Neural cell (in vitro differentiated cells): ENCODE measurements at regions not wholly inside any gene's neighbourhood (a gene's known extent, or its start where the extent isn't known, plus 50 kb on each side); places are given as distances from the start of the nearest gene placed in this dataset.

Source experiments
- H2AFZ ChIP-seq: fragments of 200-600, 300-800 bp; sonication (generic), shearing (Covaris generic); 2 replicates; pipeline ENCODE4 v1.6.0; 2014; ENCODE audit warnings: low read depth, mild to moderate bottlenecking, antibody characterized with exemption, low read length, moderate library complexity
- H3F3A ChIP-seq: fragments of 200-600 bp; shearing (Covaris generic); 2 replicates; pipeline ENCODE4 v1.6.1; 2016; ENCODE audit warnings: mild to moderate bottlenecking, moderate library complexity, mixed read lengths, antibody characterized with exemption, low read length; ENCODE audit not compliant: insufficient read depth, poor library complexity, severe bottlenecking
- H3K27ac ChIP-seq: fragments of 200-600, 300-800 bp; sonication (generic), shearing (Covaris generic); 2 replicates; pipeline ENCODE4 v1.5.1; 2014; ENCODE audit warnings: mild to moderate bottlenecking, low read length, moderate library complexity
- H3K27me3 ChIP-seq: fragments of 300-800, 200-600 bp; sonication (generic), shearing (Covaris generic); 2 replicates; pipeline ENCODE4 v1.6.0; 2014; ENCODE audit warnings: mild to moderate bottlenecking, low read depth, low read length, moderate library complexity; ENCODE audit not compliant: insufficient read depth
- H3K36me3 ChIP-seq: fragments of 300-800, 200-600 bp; sonication (generic), shearing (Covaris generic); 2 replicates; pipeline ENCODE4 v1.5.1; 2014; ENCODE audit warnings: mild to moderate bottlenecking, antibody characterized with exemption, low read length, moderate library complexity; ENCODE audit not compliant: insufficient read depth
- H3K4me2 ChIP-seq: fragments of 300-800, 200-600 bp; sonication (generic), shearing (Covaris generic); 2 replicates; pipeline ENCODE4 v1.6.0; 2014; ENCODE audit warnings: mild to moderate bottlenecking, low read length
- H3K4me3 ChIP-seq: fragments of 300-800, 200-600 bp; sonication (generic), shearing (Covaris generic); 2 replicates; pipeline ENCODE4 v1.5.1; 2014; ENCODE audit warnings: mild to moderate bottlenecking, low read length, moderate library complexity
- H3K79me2 ChIP-seq: fragments of 200-600 bp; shearing (Covaris generic); replicated peaks from 2 replicates; pipeline ENCODE4 v1.6.0; 2014; ENCODE audit warnings: mild to moderate bottlenecking, low read length, moderate library complexity; ENCODE audit not compliant: insufficient read depth
- H3K9ac ChIP-seq: fragments of 300-800, 200-600 bp; sonication (generic), shearing (Covaris generic); 2 replicates; pipeline ENCODE4 v1.6.1; 2016; ENCODE audit warnings: mild to moderate bottlenecking, low read length, mixed read lengths
- H3K9me2 ChIP-seq: fragments of 200-600 bp; shearing (Covaris generic); 2 replicates; pipeline ENCODE4 v1.6.1; 2016; ENCODE audit warnings: mild to moderate bottlenecking, low read length, mixed read lengths; ENCODE audit not compliant: insufficient read depth
- H3K9me3 ChIP-seq: fragments of 200-600, 300-800 bp; sonication (generic), shearing (Covaris generic); 2 replicates; pipeline ENCODE4 v1.6.1; 2016; ENCODE audit warnings: mild to moderate bottlenecking, mixed run types, low read length, moderate library complexity, mixed read lengths
- H4K20me1 ChIP-seq: fragments of 200-600 bp; shearing (Covaris generic); 2 replicates; pipeline ENCODE4 v1.6.1; 2016; ENCODE audit warnings: mild to moderate bottlenecking, mixed run types; ENCODE audit not compliant: insufficient read depth
- CTCF ChIP-seq: fragments of 450-650 bp; IDR thresholded peaks from 2 replicates; pipeline ENCODE4 v1.5.1; 2014; ENCODE audit warnings: antibody characterized with exemption, mild to moderate bottlenecking, moderate library complexity; ENCODE audit not compliant: poor library complexity, severe bottlenecking
- EP300 ChIP-seq: fragments of 450-650 bp; conservative IDR thresholded peaks from 2 replicates; pipeline ENCODE4 v1.6.1; 2014; ENCODE audit warnings: antibody characterized with exemption, mild to moderate bottlenecking, moderate library complexity; ENCODE audit not compliant: poor library complexity, severe bottlenecking
- EZH2 ChIP-seq: fragments of 200-600, 300-800 bp; shearing (Covaris generic), sonication (generic); IDR thresholded peaks from 2 replicates; pipeline ENCODE4 v1.6.1; 2014; ENCODE audit warnings: antibody characterized with exemption, low read length, borderline replicate concordance, mild to moderate bottlenecking; ENCODE audit not compliant: insufficient read depth, poor library complexity, severe bottlenecking
- MXI1 ChIP-seq: fragments of 450-650 bp; conservative IDR thresholded peaks from 2 replicates; pipeline ENCODE4 v1.6.1; 2014; ENCODE audit warnings: antibody characterized with exemption, mild to moderate bottlenecking; ENCODE audit not compliant: poor library complexity, severe bottlenecking
- POLR2AphosphoS5 ChIP-seq: IDR thresholded peaks from 2 replicates; pipeline ENCODE4 v1.6.1; 2012
- RAD21 ChIP-seq: fragments of 450-650 bp; conservative IDR thresholded peaks from 2 replicates; pipeline ENCODE4 v1.6.1; 2014; ENCODE audit warnings: antibody characterized with exemption, mild to moderate bottlenecking, moderate library complexity
- SMC3 ChIP-seq: fragments of 450-650 bp; conservative IDR thresholded peaks from 2 replicates; pipeline ENCODE4 v1.6.1; 2014; ENCODE audit warnings: antibody characterized with exemption, mild to moderate bottlenecking, moderate library complexity; ENCODE audit not compliant: poor library complexity
- TAF1 ChIP-seq: IDR thresholded peaks from 2 replicates; pipeline ENCODE4 v1.6.1; 2012; ENCODE audit warnings: low read depth
- TF ChIP-seq, protein P1 (sequence below): IDR thresholded peaks from 2 replicates; pipeline ENCODE4 v1.6.1; 2012; ENCODE audit warnings: borderline replicate concordance

DNA sequence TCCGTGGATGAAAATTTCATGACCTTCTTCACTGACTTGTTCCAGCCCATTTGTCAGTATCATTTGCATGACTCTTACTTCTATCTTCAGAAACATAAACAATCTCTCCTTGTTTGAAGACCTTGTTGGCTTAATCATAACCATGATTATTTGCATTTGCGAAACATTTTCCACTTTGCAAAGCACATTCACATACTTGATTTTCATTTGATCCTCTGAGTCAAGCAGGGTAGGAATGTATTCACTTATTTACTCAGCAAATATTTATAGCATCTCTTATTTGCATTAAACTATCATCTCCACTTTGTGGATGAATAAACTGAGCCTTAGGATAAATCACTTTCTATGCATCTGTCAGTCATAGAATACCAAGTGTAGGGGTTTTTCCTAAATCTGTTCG is 343.0 kb upstream of the SGCD start:
- Histone ChIP-seq H3K36me3 (no peaks in the 10 kb centered on the region), H3K27ac (no peak overlapping the region), H3K27me3 (no peaks in the 10 kb centered on the region), H3F3A (no peaks in the 10 kb centered on the region), H3K9ac (no peak overlapping the region), H3K4me3 (no peak overlapping the region), H3K9me3 (no peaks in the 10 kb centered on the region), H3K79me2 (no peaks in the 10 kb centered on the region), H4K20me1 (no peaks in the 10 kb centered on the region), H2AFZ (no peak overlapping the region), H3K9me2 (no peaks in the 10 kb centered on the region), H3K4me2 (no peak overlapping the region)
- no peak for TF ChIP-seq MXI1
- no peak for TF ChIP-seq EZH2
- TF ChIP-seq TAF1 = no peak
- TF ChIP-seq POLR2AphosphoS5 = no peak
- no peak for TF ChIP-seq CTCF
- no peak for TF ChIP-seq SMC3
- TF ChIP-seq, protein P1, sequence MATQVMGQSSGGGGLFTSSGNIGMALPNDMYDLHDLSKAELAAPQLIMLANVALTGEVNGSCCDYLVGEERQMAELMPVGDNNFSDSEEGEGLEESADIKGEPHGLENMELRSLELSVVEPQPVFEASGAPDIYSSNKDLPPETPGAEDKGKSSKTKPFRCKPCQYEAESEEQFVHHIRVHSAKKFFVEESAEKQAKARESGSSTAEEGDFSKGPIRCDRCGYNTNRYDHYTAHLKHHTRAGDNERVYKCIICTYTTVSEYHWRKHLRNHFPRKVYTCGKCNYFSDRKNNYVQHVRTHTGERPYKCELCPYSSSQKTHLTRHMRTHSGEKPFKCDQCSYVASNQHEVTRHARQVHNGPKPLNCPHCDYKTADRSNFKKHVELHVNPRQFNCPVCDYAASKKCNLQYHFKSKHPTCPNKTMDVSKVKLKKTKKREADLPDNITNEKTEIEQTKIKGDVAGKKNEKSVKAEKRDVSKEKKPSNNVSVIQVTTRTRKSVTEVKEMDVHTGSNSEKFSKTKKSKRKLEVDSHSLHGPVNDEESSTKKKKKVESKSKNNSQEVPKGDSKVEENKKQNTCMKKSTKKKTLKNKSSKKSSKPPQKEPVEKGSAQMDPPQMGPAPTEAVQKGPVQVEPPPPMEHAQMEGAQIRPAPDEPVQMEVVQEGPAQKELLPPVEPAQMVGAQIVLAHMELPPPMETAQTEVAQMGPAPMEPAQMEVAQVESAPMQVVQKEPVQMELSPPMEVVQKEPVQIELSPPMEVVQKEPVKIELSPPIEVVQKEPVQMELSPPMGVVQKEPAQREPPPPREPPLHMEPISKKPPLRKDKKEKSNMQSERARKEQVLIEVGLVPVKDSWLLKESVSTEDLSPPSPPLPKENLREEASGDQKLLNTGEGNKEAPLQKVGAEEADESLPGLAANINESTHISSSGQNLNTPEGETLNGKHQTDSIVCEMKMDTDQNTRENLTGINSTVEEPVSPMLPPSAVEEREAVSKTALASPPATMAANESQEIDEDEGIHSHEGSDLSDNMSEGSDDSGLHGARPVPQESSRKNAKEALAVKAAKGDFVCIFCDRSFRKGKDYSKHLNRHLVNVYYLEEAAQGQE = no peak
- TF ChIP-seq RAD21 = no peak
- TF ChIP-seq EP300 = no peak

DNA sequence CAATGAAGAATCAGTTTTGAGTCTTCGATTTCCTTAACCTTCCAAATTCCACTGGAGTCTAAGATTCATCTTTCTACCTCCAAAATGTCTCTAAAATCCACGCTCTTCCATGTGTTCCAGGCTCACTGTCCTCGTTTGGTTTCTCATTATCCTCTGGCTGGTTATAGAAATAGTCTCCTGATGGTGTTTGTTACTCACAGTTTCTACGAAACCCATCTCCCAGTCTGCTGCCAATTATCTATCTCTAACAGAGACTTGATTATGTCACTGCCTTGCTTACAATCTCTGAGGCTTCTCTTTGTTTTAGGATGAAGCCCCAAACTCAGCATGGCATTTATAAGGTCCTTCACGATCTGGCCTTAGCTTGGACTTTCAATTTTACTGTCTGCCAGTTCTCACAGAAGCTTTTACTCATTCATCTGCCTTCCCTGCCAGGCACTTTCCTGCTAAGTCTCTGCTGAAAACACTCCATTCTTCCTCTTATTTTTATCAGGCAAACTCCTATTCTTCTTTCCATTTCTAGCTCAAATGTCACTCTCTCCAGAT is 339.6 kb upstream of the SGCD start:
- no peak overlapping the region for H3K4me2 ChIP-seq

GRCh38 chr5:155989879-155990278 is 337.1 kb upstream of the SGCD start:
- Histone ChIP-seq H3F3A (no peaks in the 10 kb centered on the region), H3K9me3 (no peaks in the 10 kb centered on the region), H3K9ac (no peak overlapping the region), H3K27ac (peak overlapping the region; percentile 65), H3K36me3 (no peaks in the 10 kb centered on the region), H2AFZ (no peak overlapping the region), H4K20me1 (no peaks in the 10 kb centered on the region), H3K4me2 (peak overlapping the region; percentile 39), H3K9me2 (no peaks in the 10 kb centered on the region), H3K27me3 (no peaks in the 10 kb centered on the region), H3K4me3 (peak overlapping the region; percentile 30), H3K79me2 (no peaks in the 10 kb centered on the region)
- TF ChIP-seq EP300 (peak; percentile 95), CTCF (no peak), MXI1 (no peak), EZH2 (no peak), TAF1 (no peak), RAD21 (peak; percentile 10), POLR2AphosphoS5 (peak; percentile 69), SMC3 (peak; percentile 17)
- TF ChIP-seq, protein P1 = no peak

More for the DNA sequence above, 339.6 kb upstream of the SGCD start:
- H3F3A ChIP-seq = no peaks in the 10 kb centered on the region
- H3K36me3 ChIP-seq = no peaks in the 10 kb centered on the region
- no peak overlapping the region for H3K9ac ChIP-seq
- H3K4me3 ChIP-seq = no peak overlapping the region
- H3K27ac ChIP-seq = no peak overlapping the region
- no peaks in the 10 kb centered on the region for H3K9me3 ChIP-seq
- no peaks in the 10 kb centered on the region for H3K79me2 ChIP-seq
- no peaks in the 10 kb centered on the region for H4K20me1 ChIP-seq
- H3K27me3 ChIP-seq = no peaks in the 10 kb centered on the region
- no peak for TF ChIP-seq TAF1
- H3K9me2 ChIP-seq = no peaks in the 10 kb centered on the region
- no peak overlapping the region for H2AFZ ChIP-seq
